CD4-positive, alpha-beta T cell treated with Interleukin-4 for 4 hours (primary cell): ENCODE measurements at regions not wholly inside any gene's neighbourhood (a gene's known extent, or its start where the extent isn't known, plus 50 kb on each side); places are given as distances from the start of the nearest gene placed in this dataset.
"Not testable (repeated sequence)": the region's sequence is repeated elsewhere in the genome, so short reads cannot be mapped to it uniquely, and the experiment has no call there.

Source experiments
- DNase-seq: peaks from one replicate; pipeline ENCODE4 v3.0.0-alpha.2; 2020

- DNase-seq = no peak
These were observed 75.3 kb downstream of the UTRN start for GRCh38 chr6:144360401-144360800.

- DNase-seq = no peak
These were observed 75.9 kb downstream of the UTRN start for GRCh38 chr6:144361016-144361415.

- DNase-seq = no peak
These were observed 77.2 kb downstream of the UTRN start for GRCh38 chr6:144362042-144363018.

GRCh38 chr6:144364208-144364720 is 79.1 kb downstream of the UTRN start:
- no peak for DNase-seq

GRCh38 chr6:144364782-144365181 is 79.6 kb downstream of the UTRN start:
- no peak for DNase-seq

GRCh38 chr6:144365271-144365670 is 80.1 kb downstream of the UTRN start:
- no peak for DNase-seq

GRCh38 chr6:144369696-144370095 is 84.6 kb downstream of the UTRN start:
- not testable (repeated sequence) for DNase-seq

- DNase-seq = no peak
These were observed 87.0 kb downstream of the UTRN start for GRCh38 chr6:144372116-144372515.

GRCh38 chr6:144372611-144373594 is 87.8 kb downstream of the UTRN start:
- no peak for DNase-seq

- not testable (repeated sequence) for DNase-seq
These were observed 89.4 kb downstream of the UTRN start for GRCh38 chr6:144374525-144374924.

GRCh38 chr6:144377586-144378210 is 92.6 kb downstream of the UTRN start:
- DNase-seq = no peak

- DNase-seq = no peak
These were observed 93.3 kb downstream of the UTRN start for GRCh38 chr6:144378437-144378836.

- no peak for DNase-seq
These were observed 94.2 kb downstream of the UTRN start for GRCh38 chr6:144379356-144379755.

- not testable (repeated sequence) for DNase-seq
These were observed 96.4 kb downstream of the UTRN start for GRCh38 chr6:144381499-144381898.

GRCh38 chr6:144383336-144383735 is 98.2 kb downstream of the UTRN start:
- no peak for DNase-seq

- no peak for DNase-seq
These were observed 99.3 kb downstream of the UTRN start for GRCh38 chr6:144384427-144384826.

GRCh38 chr6:144389474-144389873 is 104.3 kb downstream of the UTRN start:
- not testable (repeated sequence) for DNase-seq

- no peak for DNase-seq
These were observed 105.1 kb downstream of the UTRN start for GRCh38 chr6:144390202-144390601.

GRCh38 chr6:144390886-144391285 is 105.8 kb downstream of the UTRN start:
- no peak for DNase-seq

- no peak for DNase-seq
These were observed 107.4 kb downstream of the UTRN start for GRCh38 chr6:144392536-144392935.

GRCh38 chr6:144394210-144394609 is 109.1 kb downstream of the UTRN start:
- no peak for DNase-seq

GRCh38 chr6:144395014-144395413 is 109.9 kb downstream of the UTRN start:
- no peak for DNase-seq

- DNase-seq = no peak
These were observed 110.7 kb downstream of the UTRN start for GRCh38 chr6:144395826-144396225.
